Rectal smooth muscle tissue (tissue), 1 donor: ENCODE measurements at regions not wholly inside any gene's neighbourhood (a gene's known extent, or its start where the extent isn't known, plus 50 kb on each side); places are given as distances from the start of the nearest gene placed in this dataset.

Experiments used
- H3K27ac ChIP-seq: one replicate; pipeline ENCODE4 v1.7.0; 2013; ENCODE audit warnings: low read depth, low read length, inconsistent platforms
- H3K27me3 ChIP-seq: one replicate; pipeline ENCODE4 v1.7.0; 2013; ENCODE audit warnings: low read length; ENCODE audit not compliant: control insufficient read depth, insufficient read depth
- H3K36me3 ChIP-seq: one replicate; pipeline ENCODE4 v1.7.0; 2013; ENCODE audit warnings: low read length; ENCODE audit not compliant: control insufficient read depth, insufficient read depth
- H3K4me1 ChIP-seq: one replicate; pipeline ENCODE4 v1.7.0; 2013; ENCODE audit warnings: low read length; ENCODE audit not compliant: control insufficient read depth, insufficient read depth
- H3K4me3 ChIP-seq: one replicate; pipeline ENCODE4 v1.7.0; 2013; ENCODE audit warnings: low read length
- H3K9ac ChIP-seq: one replicate; pipeline ENCODE4 v1.7.0; 2013; ENCODE audit warnings: low read length

- H3K4me3 ChIP-seq, result no peak overlapping the region
- no peaks in the 10 kb centered on the region for H3K4me1 ChIP-seq
- H3K27ac ChIP-seq, result no peak overlapping the region
- H3K9ac ChIP-seq, result no peak overlapping the region
- no peaks in the 10 kb centered on the region for H3K36me3 ChIP-seq
- no peaks in the 10 kb centered on the region for H3K27me3 ChIP-seq
Observed at GRCh38 chr13:53800011-53800410, 771.4 kb downstream of the OLFM4 start.

DNA sequence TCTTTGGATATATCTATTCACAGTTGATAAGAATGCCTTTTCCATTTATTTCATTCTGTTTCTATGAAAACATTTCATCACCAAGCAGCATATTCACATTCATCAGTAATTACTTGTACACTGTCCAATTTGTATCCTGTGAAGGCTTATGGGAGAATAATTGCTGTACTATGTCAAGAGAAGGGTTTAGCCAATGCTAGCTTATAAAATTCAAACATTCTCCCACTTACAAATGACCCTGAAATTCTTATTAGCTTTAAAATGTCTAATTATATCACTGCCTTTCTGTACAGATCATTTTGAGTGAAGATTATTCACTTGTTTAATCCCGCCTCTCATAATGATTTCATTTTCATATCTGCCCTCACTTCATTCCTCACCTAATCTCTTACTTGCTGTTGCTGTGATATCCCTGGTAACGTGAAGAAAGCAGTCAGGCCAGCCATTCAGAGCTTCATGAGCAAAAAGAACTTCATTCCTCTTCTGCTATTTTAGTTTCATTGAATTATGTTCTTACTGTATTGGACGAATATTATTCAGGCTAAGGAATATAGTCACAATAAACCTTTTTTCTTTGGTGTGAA is 778.7 kb downstream of the OLFM4 start:
- Histone ChIP-seq H3K27ac (no peak overlapping the region), H3K27me3 (no peaks in the 10 kb centered on the region), H3K9ac (no peak overlapping the region), H3K4me1 (no peaks in the 10 kb centered on the region), H3K4me3 (no peak overlapping the region), H3K36me3 (no peaks in the 10 kb centered on the region)

GRCh38 chr13:53821632-53822031 is 793.0 kb downstream of the OLFM4 start:
- no peak overlapping the region for H3K4me3 ChIP-seq
- H3K36me3 ChIP-seq, result no peaks in the 10 kb centered on the region
- H3K9ac ChIP-seq, result no peak overlapping the region
- no peak overlapping the region for H3K27ac ChIP-seq
- H3K4me1 ChIP-seq, result no peaks in the 10 kb centered on the region
- H3K27me3 ChIP-seq, result no peaks in the 10 kb centered on the region

GRCh38 chr13:53822136-53822535 is 793.5 kb downstream of the OLFM4 start:
- Histone ChIP-seq H3K9ac (no peak overlapping the region), H3K36me3 (no peaks in the 10 kb centered on the region), H3K4me3 (no peak overlapping the region), H3K4me1 (no peaks in the 10 kb centered on the region), H3K27ac (no peak overlapping the region), H3K27me3 (no peaks in the 10 kb centered on the region)

DNA sequence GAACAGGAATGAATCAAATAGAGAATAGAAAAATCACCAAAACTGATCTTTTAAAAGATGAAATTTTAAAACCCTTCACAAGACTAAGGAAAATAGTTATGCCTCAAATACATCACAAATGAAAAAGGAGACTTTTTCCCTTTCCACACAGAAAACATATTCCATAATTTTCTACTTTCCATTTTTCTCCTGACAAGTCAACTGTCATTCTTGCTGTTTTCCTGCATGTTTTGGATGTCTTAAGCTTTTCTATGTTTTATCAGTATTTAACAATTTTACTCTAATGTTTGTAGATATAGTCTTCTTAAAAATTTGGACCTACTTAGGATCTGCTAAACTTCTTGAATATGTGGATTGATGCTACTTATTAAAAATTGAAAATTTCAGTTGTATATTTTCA is 810.8 kb downstream of the OLFM4 start:
- H3K9ac ChIP-seq, result no peak overlapping the region
- no peaks in the 10 kb centered on the region for H3K36me3 ChIP-seq
- no peak overlapping the region for H3K4me3 ChIP-seq
- no peaks in the 10 kb centered on the region for H3K4me1 ChIP-seq
- no peaks in the 10 kb centered on the region for H3K27me3 ChIP-seq
- no peak overlapping the region for H3K27ac ChIP-seq

- Histone ChIP-seq H3K27ac (no peak overlapping the region), H3K4me3 (no peak overlapping the region), H3K9ac (no peak overlapping the region), H3K4me1 (no peaks in the 10 kb centered on the region), H3K36me3 (no peaks in the 10 kb centered on the region), H3K27me3 (no peaks in the 10 kb centered on the region)
Observed at GRCh38 chr13:53844473-53845146, 816.0 kb downstream of the OLFM4 start.

DNA sequence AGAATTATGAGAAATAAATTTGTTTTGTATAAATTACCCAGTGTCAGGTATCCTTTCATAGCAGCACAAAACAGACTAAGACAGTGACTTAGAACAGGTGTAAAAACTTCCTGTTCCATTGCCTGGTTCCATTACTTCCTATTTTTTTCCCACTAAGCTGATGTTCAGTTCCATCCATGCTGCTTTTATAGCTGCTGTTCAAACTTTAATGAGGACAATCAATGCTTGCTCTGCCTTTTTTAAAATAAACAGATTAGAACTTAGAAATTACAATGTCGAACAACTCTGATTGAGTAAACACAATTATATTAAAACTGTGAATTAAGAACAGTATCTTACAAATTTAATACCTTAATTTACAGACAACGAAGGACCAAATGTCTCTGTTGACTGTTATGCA is 818.9 kb downstream of the OLFM4 start:
- Histone ChIP-seq H3K9ac (no peak overlapping the region), H3K27me3 (no peaks in the 10 kb centered on the region), H3K36me3 (no peaks in the 10 kb centered on the region), H3K27ac (no peak overlapping the region), H3K4me3 (no peak overlapping the region), H3K4me1 (no peaks in the 10 kb centered on the region)

- H3K36me3 ChIP-seq, result no peaks in the 10 kb centered on the region
- H3K9ac ChIP-seq, result no peak overlapping the region
- H3K4me3 ChIP-seq, result no peak overlapping the region
- H3K27ac ChIP-seq, result no peak overlapping the region
- no peaks in the 10 kb centered on the region for H3K27me3 ChIP-seq
- no peaks in the 10 kb centered on the region for H3K4me1 ChIP-seq
Observed at GRCh38 chr13:53848366-53848961, 819.9 kb downstream of the OLFM4 start.

DNA sequence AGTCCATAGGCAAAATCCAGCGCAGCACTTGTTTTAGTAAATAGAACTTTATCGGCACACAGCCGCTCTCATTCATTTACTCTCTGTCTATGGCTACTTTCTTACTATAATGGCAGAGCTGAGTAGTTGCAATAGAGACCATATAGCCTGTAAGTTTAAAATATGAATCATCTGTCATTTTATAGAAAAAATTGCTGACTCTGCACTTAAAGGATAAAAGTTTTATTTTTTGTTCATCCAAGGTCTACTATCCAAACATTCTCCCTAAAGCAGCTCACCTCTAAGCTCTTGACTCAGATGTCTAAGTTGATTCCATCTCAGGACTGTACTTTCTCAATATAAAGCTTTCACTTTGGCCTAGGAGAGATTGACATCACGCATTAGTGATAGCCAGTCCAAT is 825.7 kb downstream of the OLFM4 start:
- Histone ChIP-seq H3K27me3 (no peaks in the 10 kb centered on the region), H3K4me1 (no peaks in the 10 kb centered on the region), H3K27ac (no peak overlapping the region), H3K4me3 (no peak overlapping the region), H3K9ac (no peak overlapping the region), H3K36me3 (no peaks in the 10 kb centered on the region)

- no peaks in the 10 kb centered on the region for H3K36me3 ChIP-seq
- H3K27ac ChIP-seq, result no peak overlapping the region
- H3K4me1 ChIP-seq, result no peaks in the 10 kb centered on the region
- H3K4me3 ChIP-seq, result no peak overlapping the region
- H3K27me3 ChIP-seq, result no peaks in the 10 kb centered on the region
- H3K9ac ChIP-seq, result no peak overlapping the region
Observed at GRCh38 chr13:53856573-53857195, 828.1 kb downstream of the OLFM4 start.

- Histone ChIP-seq H3K4me1 (no peaks in the 10 kb centered on the region), H3K4me3 (no peak overlapping the region), H3K27ac (no peak overlapping the region)
Observed at GRCh38 chr13:53863520-53863919, 834.9 kb downstream of the OLFM4 start.

GRCh38 chr13:53873558-53873957 is 844.9 kb downstream of the OLFM4 start:
- Histone ChIP-seq H3K4me3 (no peak overlapping the region), H3K9ac (no peak overlapping the region), H3K4me1 (no peaks in the 10 kb centered on the region), H3K27me3 (no peaks in the 10 kb centered on the region), H3K36me3 (no peaks in the 10 kb centered on the region), H3K27ac (no peak overlapping the region)

More at GRCh38 chr13:53863520-53863919, 834.9 kb downstream of the OLFM4 start:
- Histone ChIP-seq H3K9ac (no peak overlapping the region), H3K36me3 (no peaks in the 10 kb centered on the region), H3K27me3 (no peaks in the 10 kb centered on the region)
